Panc1 (cell line): ENCODE measurements at regions not wholly inside any gene's neighbourhood (a gene's known extent, or its start where the extent isn't known, plus 50 kb on each side); places are given as distances from the start of the nearest gene placed in this dataset.

Experiments
- ATAC-seq: fragments of 200-7000 bp; cut with Tn5 transposase; 2 replicates; pipeline ENCODE4 v1.9.1; 2020; ENCODE audit warnings: mild to moderate bottlenecking, moderate library complexity
- BruUV-seq: library from RNA; stranded (reverse); fragments of 400-500 nt; replicated peaks from 2 replicates; lab custom pipeline; 2021; lab: Mats Ljungman, UMichigan
- CTCF ChIA-PET: fragments of 300-600 bp; sonication (Branson Sonifier 250); formaldehyde crosslinking; loops from one replicate; lab custom pipeline; 2022; ENCODE audit warnings: antibody characterized with exemption; lab: Charles Lee
- POLR2A ChIA-PET: fragments of 300-600 bp; sonication (Branson Sonifier 250); formaldehyde crosslinking; loops from one replicate; lab custom pipeline; 2022; ENCODE audit warnings: antibody characterized with exemption; lab: Charles Lee
- DNase-seq: peaks from one replicate; pipeline ENCODE4 v3.0.0-alpha.2; 2010; ENCODE audit warnings: low read depth, low spot score
- H3K27ac ChIP-seq: 2 replicates; pipeline ENCODE4 v1.5.1; 2011; ENCODE audit warnings: mild to moderate bottlenecking, low read length, inconsistent platforms
- H3K27me3 ChIP-seq: fragments of 200-500 bp; sonication (Bioruptor generic); 2 replicates; pipeline ENCODE4 v1.6.0; 2014; ENCODE audit warnings: low read length, inconsistent platforms; ENCODE audit not compliant: control insufficient read depth, insufficient read depth
- H3K36me3 ChIP-seq: fragments of 200-500 bp; sonication (Bioruptor generic); 2 replicates; pipeline ENCODE4 v1.5.1; 2014; ENCODE audit warnings: inconsistent platforms, mild to moderate bottlenecking, low read length, moderate library complexity; ENCODE audit not compliant: control insufficient read depth, insufficient read depth
- H3K4me1 ChIP-seq: 2 replicates; pipeline ENCODE4 v1.5.1; 2011; ENCODE audit warnings: inconsistent platforms, mild to moderate bottlenecking, low read length, moderate library complexity; ENCODE audit not compliant: control insufficient read depth, insufficient read depth
- H3K4me3 ChIP-seq, 2 experiments: 2 replicates each; pipeline ENCODE4 v1.5.1; 2011 to 2012; ENCODE audit warnings: low read depth in 2 of 2, low read length in 2 of 2, mild to moderate bottlenecking in 2 of 2, inconsistent platforms in 1 of 2, moderate library complexity in 1 of 2
- H3K9me3 ChIP-seq: fragments of 200-500 bp; sonication (Bioruptor generic); 2 replicates; pipeline ENCODE4 v1.5.1; 2014; ENCODE audit warnings: low read depth, mild to moderate bottlenecking, inconsistent platforms, low read length, moderate library complexity; ENCODE audit not compliant: control insufficient read depth, insufficient read depth
- POLR2AphosphoS5 ChIP-seq: IDR thresholded peaks from 2 replicates; pipeline ENCODE4 v1.6.1; 2012; ENCODE audit warnings: mild to moderate bottlenecking, low read depth, low read length, moderate library complexity
- SIN3A ChIP-seq: IDR thresholded peaks from 2 replicates; pipeline ENCODE4 v1.6.1; 2012; ENCODE audit warnings: low read depth, mild to moderate bottlenecking, low read length, moderate library complexity, borderline replicate concordance; ENCODE audit not compliant: insufficient read depth
- TCF7L2 ChIP-seq: IDR thresholded peaks from 2 replicates; pipeline ENCODE4 v1.6.1; 2011; ENCODE audit warnings: mild to moderate bottlenecking, low read depth, low read length, inconsistent platforms
- in situ Hi-C: cut with HindIII; loops from 2 replicates; pipeline ENCODE4 v1.10.0; 2016; ENCODE audit warnings: low sequenced_read_pairs, low pct_unique_long_range_greater_than_20kb
- intact Hi-C: fragments of 100-400 bp; cut with micrococcal nuclease; formaldehyde crosslinking; loops from one replicate; pipeline ENCODE4 v1.10.0; 2022; ENCODE audit not compliant: unreplicated experiment
- TF ChIP-seq, protein P1 (sequence below): fragments of 450-650 bp; IDR thresholded peaks from 2 replicates; pipeline ENCODE4 v1.5.1; 2017; ENCODE audit warnings: mild to moderate bottlenecking
- TF ChIP-seq, protein P2 (sequence below), 2 experiments: IDR thresholded peaks; 2 replicates each; pipeline ENCODE4 v1.6.1; 2011 to 2012; ENCODE audit warnings: low read depth in 2 of 2, control low read depth in 1 of 2, low read length in 1 of 2, mild to moderate bottlenecking in 1 of 2, moderate library complexity in 1 of 2; ENCODE audit not compliant: insufficient read depth in 1 of 2

DNA sequence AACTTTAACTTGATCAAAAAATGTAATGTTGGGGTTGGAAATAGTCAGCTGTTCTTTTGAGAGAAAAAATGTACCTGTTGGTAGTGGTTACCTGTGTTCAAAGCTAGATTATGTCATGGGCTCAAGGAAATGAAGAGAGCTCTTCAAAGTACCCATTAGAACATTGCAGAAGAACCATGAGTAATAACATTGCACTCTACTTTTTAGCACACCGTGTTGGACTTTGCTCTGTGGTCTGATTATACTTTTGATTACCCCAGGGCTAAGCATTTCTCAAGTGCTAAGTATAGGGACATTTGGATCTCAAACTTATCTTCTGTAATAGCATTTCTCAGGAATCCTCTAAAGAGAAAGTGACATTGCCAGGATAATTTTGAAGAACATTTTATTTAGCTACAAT, 1122.8 kb upstream of the CELF4 start:
- no TSS peak for BruUV-seq
- POLR2A ChIA-PET: no interaction called here
- in situ Hi-C loops: no loop called here
- Histone ChIP-seq H3K36me3 (no peaks in the 10 kb centered on the region), H3K4me3 (no peak overlapping the region), H3K27ac (no peak overlapping the region), H3K9me3 (no peaks in the 10 kb centered on the region), H3K4me1 (no peaks in the 10 kb centered on the region), H3K27me3 (no peaks in the 10 kb centered on the region)
- ATAC-seq (no peak), DNase-seq (no peak)
- intact Hi-C loops: no loop called here
- CTCF ChIA-PET: no interaction called here
- TF ChIP-seq, protein P1, sequence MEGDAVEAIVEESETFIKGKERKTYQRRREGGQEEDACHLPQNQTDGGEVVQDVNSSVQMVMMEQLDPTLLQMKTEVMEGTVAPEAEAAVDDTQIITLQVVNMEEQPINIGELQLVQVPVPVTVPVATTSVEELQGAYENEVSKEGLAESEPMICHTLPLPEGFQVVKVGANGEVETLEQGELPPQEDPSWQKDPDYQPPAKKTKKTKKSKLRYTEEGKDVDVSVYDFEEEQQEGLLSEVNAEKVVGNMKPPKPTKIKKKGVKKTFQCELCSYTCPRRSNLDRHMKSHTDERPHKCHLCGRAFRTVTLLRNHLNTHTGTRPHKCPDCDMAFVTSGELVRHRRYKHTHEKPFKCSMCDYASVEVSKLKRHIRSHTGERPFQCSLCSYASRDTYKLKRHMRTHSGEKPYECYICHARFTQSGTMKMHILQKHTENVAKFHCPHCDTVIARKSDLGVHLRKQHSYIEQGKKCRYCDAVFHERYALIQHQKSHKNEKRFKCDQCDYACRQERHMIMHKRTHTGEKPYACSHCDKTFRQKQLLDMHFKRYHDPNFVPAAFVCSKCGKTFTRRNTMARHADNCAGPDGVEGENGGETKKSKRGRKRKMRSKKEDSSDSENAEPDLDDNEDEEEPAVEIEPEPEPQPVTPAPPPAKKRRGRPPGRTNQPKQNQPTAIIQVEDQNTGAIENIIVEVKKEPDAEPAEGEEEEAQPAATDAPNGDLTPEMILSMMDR: no peak
- TF ChIP-seq, protein P2, sequence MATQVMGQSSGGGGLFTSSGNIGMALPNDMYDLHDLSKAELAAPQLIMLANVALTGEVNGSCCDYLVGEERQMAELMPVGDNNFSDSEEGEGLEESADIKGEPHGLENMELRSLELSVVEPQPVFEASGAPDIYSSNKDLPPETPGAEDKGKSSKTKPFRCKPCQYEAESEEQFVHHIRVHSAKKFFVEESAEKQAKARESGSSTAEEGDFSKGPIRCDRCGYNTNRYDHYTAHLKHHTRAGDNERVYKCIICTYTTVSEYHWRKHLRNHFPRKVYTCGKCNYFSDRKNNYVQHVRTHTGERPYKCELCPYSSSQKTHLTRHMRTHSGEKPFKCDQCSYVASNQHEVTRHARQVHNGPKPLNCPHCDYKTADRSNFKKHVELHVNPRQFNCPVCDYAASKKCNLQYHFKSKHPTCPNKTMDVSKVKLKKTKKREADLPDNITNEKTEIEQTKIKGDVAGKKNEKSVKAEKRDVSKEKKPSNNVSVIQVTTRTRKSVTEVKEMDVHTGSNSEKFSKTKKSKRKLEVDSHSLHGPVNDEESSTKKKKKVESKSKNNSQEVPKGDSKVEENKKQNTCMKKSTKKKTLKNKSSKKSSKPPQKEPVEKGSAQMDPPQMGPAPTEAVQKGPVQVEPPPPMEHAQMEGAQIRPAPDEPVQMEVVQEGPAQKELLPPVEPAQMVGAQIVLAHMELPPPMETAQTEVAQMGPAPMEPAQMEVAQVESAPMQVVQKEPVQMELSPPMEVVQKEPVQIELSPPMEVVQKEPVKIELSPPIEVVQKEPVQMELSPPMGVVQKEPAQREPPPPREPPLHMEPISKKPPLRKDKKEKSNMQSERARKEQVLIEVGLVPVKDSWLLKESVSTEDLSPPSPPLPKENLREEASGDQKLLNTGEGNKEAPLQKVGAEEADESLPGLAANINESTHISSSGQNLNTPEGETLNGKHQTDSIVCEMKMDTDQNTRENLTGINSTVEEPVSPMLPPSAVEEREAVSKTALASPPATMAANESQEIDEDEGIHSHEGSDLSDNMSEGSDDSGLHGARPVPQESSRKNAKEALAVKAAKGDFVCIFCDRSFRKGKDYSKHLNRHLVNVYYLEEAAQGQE (IDR thresholded peaks at IDR 0.05; ENCODE audit: insufficient read depth in 1 of 2, low read depth in 2 of 2, low read length in 1 of 2): no peak
- TF ChIP-seq POLR2AphosphoS5 (no peak), SIN3A (no peak)

DNA sequence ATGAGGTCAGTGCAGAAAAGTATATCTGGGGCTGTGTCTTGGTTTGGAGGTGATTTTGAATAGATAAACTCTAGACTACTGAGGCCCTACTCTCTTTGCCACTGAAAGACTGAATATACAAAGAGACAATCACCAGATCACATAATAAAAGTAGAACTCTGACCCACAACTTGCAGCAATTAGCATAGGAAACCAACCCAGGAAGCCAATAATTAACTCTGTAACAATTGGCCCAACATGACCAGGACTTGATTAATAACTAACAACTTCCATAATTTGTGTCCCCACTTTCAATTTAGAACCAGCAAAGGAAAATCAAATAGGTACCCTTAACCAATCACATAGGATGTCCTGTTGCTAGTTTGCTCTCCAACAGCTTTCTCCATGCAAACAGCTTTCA, 1104.9 kb upstream of the CELF4 start:
- H3K27me3 ChIP-seq: no peaks in the 10 kb centered on the region
- ChIA-PET POLR2A (no interaction called here), CTCF (no interaction called here)
- H3K4me1 ChIP-seq: no peaks in the 10 kb centered on the region
- DNase-seq (no peak), ATAC-seq (no peak)
- H3K9me3 ChIP-seq: no peaks in the 10 kb centered on the region
- intact Hi-C loops: no loop called here
- H3K36me3 ChIP-seq: no peaks in the 10 kb centered on the region
- TF ChIP-seq, protein P2 (IDR thresholded peaks at IDR 0.05; ENCODE audit: insufficient read depth in 1 of 2, low read depth in 2 of 2, low read length in 1 of 2): no peak
- TF ChIP-seq, protein P1: no peak
- TF ChIP-seq POLR2AphosphoS5 (no peak), SIN3A (no peak), TCF7L2 (no peak)
- H3K27ac ChIP-seq: no peak overlapping the region
- no TSS peak for BruUV-seq
- H3K4me3 ChIP-seq: no peak overlapping the region
- in situ Hi-C loops: no loop called here
